WTC11 (cell line): ENCODE measurements at regions not wholly inside any gene's neighbourhood (a gene's known extent, or its start where the extent isn't known, plus 50 kb on each side); places are given as distances from the start of the nearest gene placed in this dataset.

ENCODE experiments used
- ATAC-seq: fragments of 200-7000 bp; cut with Tn5 transposase; 2 replicates; pipeline ENCODE4 v1.10.0; 2021; ENCODE audit warnings: mild to moderate bottlenecking, moderate library complexity
- CTCF ChIA-PET: fragments of 300-600 bp; sonication (Branson Sonifier 250); formaldehyde crosslinking; loops from one replicate; lab custom pipeline; 2021; ENCODE audit warnings: antibody characterized with exemption; lab: Charles Lee
- POLR2A ChIA-PET: fragments of 350-600 bp; sonication (Branson Sonifier 250); formaldehyde crosslinking; loops from one replicate; lab custom pipeline; 2021; ENCODE audit warnings: antibody characterized with exemption; lab: Charles Lee
- DNase-seq: peaks from one replicate; pipeline ENCODE4 v3.0.0; 2021; ENCODE audit warnings: low spot score
- H3K27ac Mint-ChIP-seq: 2 replicates; pipeline ENCODE4 v1.8.0; 2021; ENCODE audit warnings: mixed read lengths
- H3K27me3 Mint-ChIP-seq: 2 replicates; pipeline ENCODE4 v1.8.0; 2021; ENCODE audit warnings: low read depth, mild to moderate bottlenecking, moderate library complexity, mixed read lengths
- H3K36me3 Mint-ChIP-seq: 2 replicates; pipeline ENCODE4 v1.8.0; 2021; ENCODE audit warnings: mixed read lengths
- H3K4me1 Mint-ChIP-seq: 2 replicates; pipeline ENCODE4 v1.8.0; 2022; ENCODE audit warnings: mixed read lengths
- H3K4me3 Mint-ChIP-seq: 2 replicates; pipeline ENCODE4 v1.8.0; 2021; ENCODE audit warnings: mild to moderate bottlenecking, moderate library complexity, mixed read lengths
- H3K9me3 Mint-ChIP-seq: 2 replicates; pipeline ENCODE4 v1.8.0; 2021; ENCODE audit warnings: mixed read lengths
- ATF1 ChIP-seq: sonication (generic); formaldehyde crosslinking; IDR thresholded peaks from 2 replicates; pipeline ENCODE4 v1.8.1; 2023; ENCODE audit warnings: mild to moderate bottlenecking, moderate library complexity, missing genetic modification reagents
- ATF2 ChIP-seq: sonication (generic); formaldehyde crosslinking; IDR thresholded peaks from 2 replicates; pipeline ENCODE4 v1.8.1; 2022; ENCODE audit warnings: low read depth, missing genetic modification reagents, borderline replicate concordance
- CDX4 ChIP-seq: fragments of 250-450 bp; sonication (Bioruptor Pico); IDR thresholded peaks from 2 replicates; pipeline ENCODE4 v1.9.0; 2021; ENCODE audit warnings: moderate library complexity, mild to moderate bottlenecking, inconsistent platforms, borderline replicate concordance
- CREB1 ChIP-seq: sonication (generic); formaldehyde crosslinking; IDR thresholded peaks from 2 replicates; pipeline ENCODE4 v1.8.0; 2023; ENCODE audit warnings: mild to moderate bottlenecking, missing genetic modification reagents
- ETV6 ChIP-seq: sonication (generic); formaldehyde crosslinking; IDR thresholded peaks from 2 replicates; pipeline ENCODE4 v1.8.1; 2022; ENCODE audit warnings: mild to moderate bottlenecking, missing genetic modification reagents
- GRHL2 ChIP-seq: fragments of 250-450 bp; sonication (Bioruptor Pico); IDR thresholded peaks from 2 replicates; pipeline ENCODE4 v1.8.0; 2022; ENCODE audit warnings: mild to moderate bottlenecking, moderate library complexity; ENCODE audit not compliant: insufficient replicate concordance, severe bottlenecking
- IRF1 ChIP-seq: sonication (generic); formaldehyde crosslinking; IDR thresholded peaks from 2 replicates; pipeline ENCODE4 v1.8.0; 2023; ENCODE audit warnings: missing genetic modification reagents
- IRF2 ChIP-seq: sonication (generic); formaldehyde crosslinking; IDR thresholded peaks from 2 replicates; pipeline ENCODE4 v1.8.0; 2022; ENCODE audit warnings: low read depth, missing genetic modification reagents, borderline replicate concordance
- JUN ChIP-seq: sonication (generic); formaldehyde crosslinking; IDR thresholded peaks from 2 replicates; pipeline ENCODE4 v1.8.0; 2023; ENCODE audit warnings: mild to moderate bottlenecking, missing genetic modification reagents
- KAT7 ChIP-seq: sonication (generic); formaldehyde crosslinking; IDR thresholded peaks from 2 replicates; pipeline ENCODE4 v1.8.1; 2023; ENCODE audit warnings: missing genetic modification reagents, mild to moderate bottlenecking, borderline replicate concordance
- MAX ChIP-seq: sonication (generic); formaldehyde crosslinking; IDR thresholded peaks from 2 replicates; pipeline ENCODE4 v1.8.0; 2022; ENCODE audit warnings: mild to moderate bottlenecking, missing genetic modification reagents
- NFE2L1 ChIP-seq: sonication (generic); formaldehyde crosslinking; IDR thresholded peaks from 2 replicates; pipeline ENCODE4 v1.8.1; 2023; ENCODE audit warnings: missing genetic modification reagents
- NFYB ChIP-seq: sonication (generic); formaldehyde crosslinking; conservative IDR thresholded peaks from 2 replicates; pipeline ENCODE4 v1.8.0; 2022; ENCODE audit warnings: low read depth, missing genetic modification reagents
- SMAD3 ChIP-seq: sonication (generic); formaldehyde crosslinking; IDR thresholded peaks from 2 replicates; pipeline ENCODE4 v1.8.0; 2022; ENCODE audit warnings: missing genetic modification reagents, mild to moderate bottlenecking, borderline replicate concordance
- TP53 ChIP-seq: sonication (generic); formaldehyde crosslinking; IDR thresholded peaks from 2 replicates; pipeline ENCODE4 v1.8.1; 2023; ENCODE audit warnings: mild to moderate bottlenecking, missing genetic modification reagents
- USF2 ChIP-seq: sonication (generic); formaldehyde crosslinking; IDR thresholded peaks from 2 replicates; pipeline ENCODE4 v1.8.1; 2023; ENCODE audit warnings: mild to moderate bottlenecking, missing genetic modification reagents, moderate library complexity
- ZNF317 ChIP-seq: sonication (generic); formaldehyde crosslinking; IDR thresholded peaks from 2 replicates; pipeline ENCODE4 v1.8.1; 2023; ENCODE audit warnings: low read depth, mild to moderate bottlenecking, moderate library complexity, missing genetic modification reagents, borderline replicate concordance
- TF ChIP-seq, protein P1 (sequence below): sonication (generic); formaldehyde crosslinking; conservative IDR thresholded peaks from 2 replicates; pipeline ENCODE4 v1.8.1; 2022; ENCODE audit warnings: mild to moderate bottlenecking, missing genetic modification reagents
- TF ChIP-seq, protein P2 (sequence below): fragments of 250-450 bp; sonication (Bioruptor Pico); IDR thresholded peaks from 2 replicates; pipeline ENCODE4 v1.9.0; 2021; ENCODE audit warnings: mild to moderate bottlenecking
- TF ChIP-seq, protein P3 (sequence below): sonication (generic); formaldehyde crosslinking; IDR thresholded peaks from 2 replicates; pipeline ENCODE4 v1.8.0; 2023; ENCODE audit warnings: missing genetic modification reagents, mild to moderate bottlenecking, borderline replicate concordance

DNA sequence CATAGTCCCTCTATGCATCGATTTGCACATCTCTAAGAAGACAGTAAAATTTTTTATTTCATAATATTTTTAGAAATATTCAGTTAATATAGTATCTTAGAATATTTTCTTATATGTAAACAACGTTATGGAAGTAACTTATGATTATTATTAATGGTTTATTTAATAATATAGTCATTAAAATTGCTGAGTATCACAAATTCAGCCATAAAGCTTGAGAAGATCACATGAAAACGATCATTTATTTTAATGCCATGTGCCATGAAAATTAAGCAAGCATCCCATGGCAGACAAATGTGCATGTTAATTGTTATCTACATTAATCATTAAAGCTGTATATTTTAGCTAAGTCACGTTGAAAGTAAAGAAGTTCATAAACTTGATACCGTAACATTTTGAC, 907.1 kb downstream of the KCNT2 start:
- Mint-ChIP-seq H3K4me1 (peaks cover 7% of the 10 kb centered on the region), H3K27ac (no peak overlapping the region), H3K36me3 (no peaks in the 10 kb centered on the region), H3K9me3 (peaks cover 14% of the 10 kb centered on the region), H3K27me3 (no peaks in the 10 kb centered on the region), H3K4me3 (no peak overlapping the region)
- ChIA-PET CTCF (no interaction called here), POLR2A (no interaction called here)
- DNase-seq (no peak), ATAC-seq (no peak)
- TF ChIP-seq TP53 (CRISPR knock-in tag): no peak
- TF ChIP-seq, protein P1, sequence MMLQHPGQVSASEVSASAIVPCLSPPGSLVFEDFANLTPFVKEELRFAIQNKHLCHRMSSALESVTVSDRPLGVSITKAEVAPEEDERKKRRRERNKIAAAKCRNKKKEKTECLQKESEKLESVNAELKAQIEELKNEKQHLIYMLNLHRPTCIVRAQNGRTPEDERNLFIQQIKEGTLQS (CRISPR knock-in tag): no peak
- TF ChIP-seq IRF1 (CRISPR knock-in tag): no peak
- TF ChIP-seq ATF1 (CRISPR knock-in tag): no peak
- no peak for TF ChIP-seq IRF2 (CRISPR knock-in tag)
- TF ChIP-seq, protein P2, sequence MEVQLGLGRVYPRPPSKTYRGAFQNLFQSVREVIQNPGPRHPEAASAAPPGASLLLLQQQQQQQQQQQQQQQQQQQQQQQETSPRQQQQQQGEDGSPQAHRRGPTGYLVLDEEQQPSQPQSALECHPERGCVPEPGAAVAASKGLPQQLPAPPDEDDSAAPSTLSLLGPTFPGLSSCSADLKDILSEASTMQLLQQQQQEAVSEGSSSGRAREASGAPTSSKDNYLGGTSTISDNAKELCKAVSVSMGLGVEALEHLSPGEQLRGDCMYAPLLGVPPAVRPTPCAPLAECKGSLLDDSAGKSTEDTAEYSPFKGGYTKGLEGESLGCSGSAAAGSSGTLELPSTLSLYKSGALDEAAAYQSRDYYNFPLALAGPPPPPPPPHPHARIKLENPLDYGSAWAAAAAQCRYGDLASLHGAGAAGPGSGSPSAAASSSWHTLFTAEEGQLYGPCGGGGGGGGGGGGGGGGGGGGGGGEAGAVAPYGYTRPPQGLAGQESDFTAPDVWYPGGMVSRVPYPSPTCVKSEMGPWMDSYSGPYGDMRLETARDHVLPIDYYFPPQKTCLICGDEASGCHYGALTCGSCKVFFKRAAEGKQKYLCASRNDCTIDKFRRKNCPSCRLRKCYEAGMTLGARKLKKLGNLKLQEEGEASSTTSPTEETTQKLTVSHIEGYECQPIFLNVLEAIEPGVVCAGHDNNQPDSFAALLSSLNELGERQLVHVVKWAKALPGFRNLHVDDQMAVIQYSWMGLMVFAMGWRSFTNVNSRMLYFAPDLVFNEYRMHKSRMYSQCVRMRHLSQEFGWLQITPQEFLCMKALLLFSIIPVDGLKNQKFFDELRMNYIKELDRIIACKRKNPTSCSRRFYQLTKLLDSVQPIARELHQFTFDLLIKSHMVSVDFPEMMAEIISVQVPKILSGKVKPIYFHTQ (CRISPR knock-in tag): no peak
- no peak for TF ChIP-seq USF2 (CRISPR knock-in tag)
- no peak for TF ChIP-seq NFYB (CRISPR knock-in tag)
- TF ChIP-seq KAT7 (CRISPR knock-in tag): no peak
- no peak for TF ChIP-seq CDX4 (CRISPR knock-in tag)
- TF ChIP-seq ATF2 (CRISPR knock-in tag): no peak
- no peak for TF ChIP-seq CREB1 (CRISPR knock-in tag)
- TF ChIP-seq JUN (CRISPR knock-in tag): no peak
- no peak for TF ChIP-seq SMAD3 (CRISPR knock-in tag)
- no peak for TF ChIP-seq MAX (CRISPR knock-in tag)

DNA sequence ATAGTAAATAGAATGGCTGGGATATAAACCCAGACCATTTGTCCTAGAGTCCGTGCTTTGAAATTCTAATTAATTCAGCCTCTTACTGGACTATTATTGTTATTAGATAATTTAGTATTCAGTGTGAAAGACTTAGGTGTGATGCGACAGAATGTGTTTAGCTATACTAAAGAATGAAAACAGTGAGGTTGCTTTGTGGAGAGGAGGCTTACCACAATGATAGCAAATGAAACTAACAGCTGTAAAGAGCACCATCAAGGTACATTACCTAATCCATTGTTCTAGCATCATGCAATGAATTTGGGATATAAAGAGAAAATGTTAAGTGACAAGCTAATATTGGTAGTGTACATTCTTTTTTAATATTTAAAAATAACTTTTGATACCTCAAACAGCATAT, 911.1 kb downstream of the KCNT2 start:
- H3K4me3 Mint-ChIP-seq: no peak overlapping the region
- TF ChIP-seq, protein P2 (CRISPR knock-in tag): no peak
- TF ChIP-seq ETV6 (CRISPR knock-in tag) (no peak), ZNF317 (CRISPR knock-in tag) (no peak), GRHL2 (CRISPR knock-in tag) (no peak), NFE2L1 (CRISPR knock-in tag) (no peak)
- TF ChIP-seq, protein P3, sequence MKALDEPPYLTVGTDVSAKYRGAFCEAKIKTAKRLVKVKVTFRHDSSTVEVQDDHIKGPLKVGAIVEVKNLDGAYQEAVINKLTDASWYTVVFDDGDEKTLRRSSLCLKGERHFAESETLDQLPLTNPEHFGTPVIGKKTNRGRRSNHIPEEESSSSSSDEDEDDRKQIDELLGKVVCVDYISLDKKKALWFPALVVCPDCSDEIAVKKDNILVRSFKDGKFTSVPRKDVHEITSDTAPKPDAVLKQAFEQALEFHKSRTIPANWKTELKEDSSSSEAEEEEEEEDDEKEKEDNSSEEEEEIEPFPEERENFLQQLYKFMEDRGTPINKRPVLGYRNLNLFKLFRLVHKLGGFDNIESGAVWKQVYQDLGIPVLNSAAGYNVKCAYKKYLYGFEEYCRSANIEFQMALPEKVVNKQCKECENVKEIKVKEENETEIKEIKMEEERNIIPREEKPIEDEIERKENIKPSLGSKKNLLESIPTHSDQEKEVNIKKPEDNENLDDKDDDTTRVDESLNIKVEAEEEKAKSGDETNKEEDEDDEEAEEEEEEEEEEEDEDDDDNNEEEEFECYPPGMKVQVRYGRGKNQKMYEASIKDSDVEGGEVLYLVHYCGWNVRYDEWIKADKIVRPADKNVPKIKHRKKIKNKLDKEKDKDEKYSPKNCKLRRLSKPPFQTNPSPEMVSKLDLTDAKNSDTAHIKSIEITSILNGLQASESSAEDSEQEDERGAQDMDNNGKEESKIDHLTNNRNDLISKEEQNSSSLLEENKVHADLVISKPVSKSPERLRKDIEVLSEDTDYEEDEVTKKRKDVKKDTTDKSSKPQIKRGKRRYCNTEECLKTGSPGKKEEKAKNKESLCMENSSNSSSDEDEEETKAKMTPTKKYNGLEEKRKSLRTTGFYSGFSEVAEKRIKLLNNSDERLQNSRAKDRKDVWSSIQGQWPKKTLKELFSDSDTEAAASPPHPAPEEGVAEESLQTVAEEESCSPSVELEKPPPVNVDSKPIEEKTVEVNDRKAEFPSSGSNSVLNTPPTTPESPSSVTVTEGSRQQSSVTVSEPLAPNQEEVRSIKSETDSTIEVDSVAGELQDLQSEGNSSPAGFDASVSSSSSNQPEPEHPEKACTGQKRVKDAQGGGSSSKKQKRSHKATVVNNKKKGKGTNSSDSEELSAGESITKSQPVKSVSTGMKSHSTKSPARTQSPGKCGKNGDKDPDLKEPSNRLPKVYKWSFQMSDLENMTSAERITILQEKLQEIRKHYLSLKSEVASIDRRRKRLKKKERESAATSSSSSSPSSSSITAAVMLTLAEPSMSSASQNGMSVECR (CRISPR knock-in tag): no peak

More for the DNA sequence above, 911.1 kb downstream of the KCNT2 start:
- Mint-ChIP-seq H3K36me3 (no peaks in the 10 kb centered on the region), H3K27ac (no peak overlapping the region), H3K4me1 (peaks cover 1% of the 10 kb centered on the region; the same call in 1 of the 2 replicates), H3K9me3 (peaks cover 4% of the 10 kb centered on the region), H3K27me3 (no peaks in the 10 kb centered on the region)
- DNase-seq (no peak), ATAC-seq (no peak)
- ChIA-PET CTCF (no interaction called here), POLR2A (no interaction called here)
